ENCODE measurements at regions not wholly inside any gene's neighbourhood (a gene's known extent, or its start where the extent isn't known, plus 50 kb on each side); places are given as distances from the start of the nearest gene placed in this dataset.
"Not testable (repeated sequence)": the region's sequence is repeated elsewhere in the genome, so short reads cannot be mapped to it uniquely, and the experiment has no call there.

DNA sequence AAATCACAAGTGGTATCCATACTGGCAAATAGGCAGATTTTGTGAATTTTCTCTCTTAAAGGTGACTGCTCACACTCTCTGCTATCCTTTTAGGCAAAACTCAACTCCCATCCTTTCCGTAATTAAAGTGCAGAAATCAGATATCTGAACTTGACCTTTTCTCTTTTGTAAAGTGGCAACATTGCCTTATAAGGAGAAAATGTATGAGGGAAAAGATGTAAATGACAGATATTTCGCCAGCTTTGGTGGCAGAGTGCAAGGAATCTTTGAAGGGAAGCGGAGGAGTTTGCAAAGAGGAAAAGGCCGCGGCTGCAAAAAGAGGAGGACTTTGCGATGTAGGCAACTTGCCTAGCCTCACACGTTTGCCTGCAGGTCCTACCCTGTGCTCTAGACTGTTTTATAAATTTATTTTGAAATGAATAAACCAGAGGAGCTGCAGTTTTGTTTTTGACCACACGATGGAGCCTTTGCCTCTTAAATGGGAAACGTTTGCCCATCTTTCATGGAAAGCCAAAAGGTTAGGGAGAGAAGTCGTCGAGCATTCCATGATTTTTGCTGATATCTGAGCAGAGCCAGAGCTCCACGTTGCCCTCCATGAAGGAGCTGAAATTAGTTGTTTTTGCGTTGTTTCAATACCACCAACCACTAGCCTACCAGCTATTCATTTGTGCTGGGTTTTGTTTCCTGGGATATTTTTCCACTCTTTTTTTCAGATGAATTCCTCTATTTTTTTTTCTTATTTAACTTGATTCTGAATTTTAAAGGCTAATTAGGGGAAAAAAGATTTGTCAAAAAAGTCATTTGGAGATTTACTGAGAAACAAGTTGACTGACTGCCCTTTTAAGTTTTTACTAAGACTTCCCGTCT is 242.3 kb downstream of the LMX1A start:
- TF ChIP-seq, protein P1, sequence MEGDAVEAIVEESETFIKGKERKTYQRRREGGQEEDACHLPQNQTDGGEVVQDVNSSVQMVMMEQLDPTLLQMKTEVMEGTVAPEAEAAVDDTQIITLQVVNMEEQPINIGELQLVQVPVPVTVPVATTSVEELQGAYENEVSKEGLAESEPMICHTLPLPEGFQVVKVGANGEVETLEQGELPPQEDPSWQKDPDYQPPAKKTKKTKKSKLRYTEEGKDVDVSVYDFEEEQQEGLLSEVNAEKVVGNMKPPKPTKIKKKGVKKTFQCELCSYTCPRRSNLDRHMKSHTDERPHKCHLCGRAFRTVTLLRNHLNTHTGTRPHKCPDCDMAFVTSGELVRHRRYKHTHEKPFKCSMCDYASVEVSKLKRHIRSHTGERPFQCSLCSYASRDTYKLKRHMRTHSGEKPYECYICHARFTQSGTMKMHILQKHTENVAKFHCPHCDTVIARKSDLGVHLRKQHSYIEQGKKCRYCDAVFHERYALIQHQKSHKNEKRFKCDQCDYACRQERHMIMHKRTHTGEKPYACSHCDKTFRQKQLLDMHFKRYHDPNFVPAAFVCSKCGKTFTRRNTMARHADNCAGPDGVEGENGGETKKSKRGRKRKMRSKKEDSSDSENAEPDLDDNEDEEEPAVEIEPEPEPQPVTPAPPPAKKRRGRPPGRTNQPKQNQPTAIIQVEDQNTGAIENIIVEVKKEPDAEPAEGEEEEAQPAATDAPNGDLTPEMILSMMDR (IDR thresholded peaks at IDR 0.05; ENCODE audit: low read depth, low read length, missing control alignments), result peak; percentile 70
- no peak overlapping the region for H3K4me3 ChIP-seq (replicated peaks; ENCODE audit: low read depth, low read length)
- peak; percentile 42 for DNase-seq (ENCODE audit: extremely low read depth, low read depth)

DNA sequence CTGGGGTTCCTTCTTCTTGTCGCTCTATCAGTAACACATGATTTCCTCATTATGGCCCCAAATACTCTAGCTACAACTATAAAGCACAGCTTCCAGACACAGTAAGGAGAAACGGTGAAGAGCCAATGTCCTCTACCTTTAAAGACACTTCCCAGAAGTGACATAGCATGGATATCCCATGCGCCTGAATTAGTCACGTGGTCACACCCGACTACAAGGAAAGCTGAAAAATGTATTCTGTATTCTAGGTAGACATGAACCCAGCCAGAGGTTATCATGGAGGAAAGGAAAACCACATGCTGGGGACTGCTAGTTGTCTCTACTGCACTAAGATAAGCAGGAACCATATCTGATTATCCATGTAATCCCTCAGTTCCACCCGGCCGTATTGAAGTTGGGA is 244.3 kb downstream of the LMX1A start:
- DNase-seq (ENCODE audit: extremely low read depth, low read depth), result no peak
- no peak overlapping the region for H3K4me3 ChIP-seq (replicated peaks; ENCODE audit: low read depth, low read length)
- TF ChIP-seq, protein P1 (IDR thresholded peaks at IDR 0.05; ENCODE audit: low read depth, low read length, missing control alignments), result no peak

DNA sequence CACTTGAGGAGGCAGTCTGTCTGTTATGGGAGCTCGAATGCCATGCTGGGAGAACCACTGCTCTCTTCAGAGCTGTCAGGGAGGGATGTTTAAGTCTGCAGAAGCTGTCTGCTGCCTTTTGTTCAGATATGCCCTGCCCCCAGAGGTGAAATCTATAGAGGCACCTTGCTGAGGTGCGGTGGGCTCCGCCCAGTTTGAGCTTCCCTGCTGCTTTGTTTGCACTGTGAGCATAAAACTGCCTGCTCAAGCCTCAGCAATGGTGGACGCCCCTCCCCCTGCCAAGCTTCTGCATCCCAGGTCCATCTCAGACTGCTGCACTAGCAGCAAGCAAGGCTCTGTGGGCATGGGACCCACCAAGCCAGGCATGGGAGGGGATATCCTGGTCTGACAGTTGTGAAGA is 247.5 kb downstream of the LMX1A start:
- H3K4me3 ChIP-seq (replicated peaks; ENCODE audit: low read depth, low read length), result no peak overlapping the region
- TF ChIP-seq, protein P1 (IDR thresholded peaks at IDR 0.05; ENCODE audit: low read depth, low read length, missing control alignments), result no peak
- DNase-seq (ENCODE audit: extremely low read depth, low read depth), result no peak

DNA sequence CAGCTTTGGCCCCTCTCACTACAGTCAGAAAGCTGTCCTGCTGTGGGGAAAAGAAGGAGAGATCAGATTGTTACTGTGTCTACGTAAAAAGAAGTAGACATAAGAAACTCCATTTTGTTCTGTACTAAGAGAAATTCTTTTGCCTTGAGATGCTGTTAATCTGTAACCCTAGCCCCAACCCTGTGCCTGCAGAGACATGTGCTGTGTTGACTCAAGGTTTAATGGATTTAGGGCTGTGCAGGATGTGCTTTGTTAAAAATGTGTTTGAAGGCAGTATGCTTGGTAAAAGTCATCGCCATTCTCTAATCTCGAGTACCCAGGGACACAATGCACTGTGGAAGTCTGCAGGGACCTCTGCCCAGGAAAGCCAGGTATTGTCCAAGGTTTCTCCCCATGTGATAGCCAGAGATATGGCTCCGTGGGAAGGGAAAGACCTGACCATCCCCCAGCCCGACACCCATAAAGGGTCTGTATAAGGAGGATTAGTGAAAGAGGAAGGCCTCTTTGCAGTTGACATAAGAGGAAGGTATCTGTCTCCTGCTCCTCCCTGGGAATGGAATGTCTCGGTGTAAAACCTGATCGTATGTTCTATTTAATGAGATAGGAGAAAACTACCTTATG is 263.9 kb downstream of the LMX1A start:
- DNase-seq (ENCODE audit: extremely low read depth, low read depth); H3K4me3 ChIP-seq (replicated peaks; ENCODE audit: low read depth, low read length): not testable (repeated sequence)

DNA sequence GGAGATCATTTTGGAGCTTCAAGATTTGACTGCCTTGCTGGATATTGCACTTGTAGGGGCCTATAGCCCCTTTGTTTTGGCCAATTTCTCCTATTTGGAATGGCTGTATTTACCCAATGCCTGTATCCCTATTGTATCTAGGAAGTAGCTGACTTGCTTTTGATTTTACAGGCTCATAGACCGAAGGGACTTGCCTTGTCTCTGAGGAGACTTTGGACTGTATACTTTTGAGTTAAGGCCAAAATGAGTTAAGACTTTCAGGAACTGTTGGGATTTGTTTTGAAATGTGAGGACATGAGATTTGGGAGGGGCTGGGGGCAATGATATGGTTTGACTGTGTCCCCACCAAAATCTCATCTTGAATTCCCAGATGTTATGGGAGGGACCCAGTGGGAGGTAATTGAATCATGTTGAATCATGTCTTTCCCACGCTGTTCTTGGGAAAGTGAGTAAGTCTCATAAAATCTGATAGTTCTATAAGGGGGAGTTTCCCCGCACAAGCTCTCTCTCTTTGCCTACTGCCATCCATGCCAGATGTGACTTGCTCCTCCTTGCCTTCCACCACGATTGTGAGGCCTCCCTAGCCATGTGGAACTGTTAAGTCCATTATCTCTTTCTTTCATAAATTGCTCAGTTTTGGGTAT is 276.1 kb downstream of the LMX1A start:
- DNase-seq (ENCODE audit: extremely low read depth, low read depth), result no peak

DNA sequence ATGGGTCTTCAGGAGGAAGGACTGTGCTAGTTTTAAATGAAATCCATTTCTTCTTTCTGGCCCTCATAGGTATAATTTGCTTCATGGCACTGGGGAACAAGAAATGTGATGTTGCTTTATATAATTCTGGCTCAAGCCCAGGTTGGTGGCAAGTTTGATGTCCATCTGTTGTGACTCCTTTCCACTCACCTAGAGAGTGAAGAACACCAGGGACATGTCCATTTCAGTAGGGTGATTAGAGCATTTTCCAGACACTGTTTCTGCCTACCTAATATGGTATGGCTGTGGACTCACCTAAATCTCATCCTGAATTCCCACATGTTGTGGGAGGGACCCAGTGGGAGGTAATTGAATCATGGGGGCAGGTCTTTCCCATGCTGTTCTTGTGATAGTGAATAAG is 278.1 kb downstream of the LMX1A start:
- H3K4me3 ChIP-seq (replicated peaks; ENCODE audit: low read depth, low read length), result no peak overlapping the region
- TF ChIP-seq, protein P1 (IDR thresholded peaks at IDR 0.05; ENCODE audit: low read depth, low read length, missing control alignments), result no peak
- DNase-seq (ENCODE audit: extremely low read depth, low read depth), result no peak

More for the DNA sequence above, 276.1 kb downstream of the LMX1A start:
- H3K4me3 ChIP-seq (replicated peaks; ENCODE audit: low read depth, low read length), result no peak overlapping the region
- TF ChIP-seq, protein P1 (IDR thresholded peaks at IDR 0.05; ENCODE audit: low read depth, low read length, missing control alignments), result no peak
